GM18520 (cell line): ENCODE measurements at regions not wholly inside any gene's neighbourhood (a gene's known extent, or its start where the extent isn't known, plus 50 kb on each side); places are given as distances from the start of the nearest gene placed in this dataset.

Experiments
- ATAC-seq: cut with Tn5 transposase; IDR thresholded peaks from one replicate; pipeline ENCODE4 v1.9.1; 2021; ENCODE audit not compliant: unreplicated experiment

- no peak for ATAC-seq
Observed at GRCh38 chr4:176504118-176504517, 184.4 kb downstream of the SPCS3 start.

GRCh38 chr4:176507845-176508533 is 188.2 kb downstream of the SPCS3 start:
- no peak for ATAC-seq

DNA sequence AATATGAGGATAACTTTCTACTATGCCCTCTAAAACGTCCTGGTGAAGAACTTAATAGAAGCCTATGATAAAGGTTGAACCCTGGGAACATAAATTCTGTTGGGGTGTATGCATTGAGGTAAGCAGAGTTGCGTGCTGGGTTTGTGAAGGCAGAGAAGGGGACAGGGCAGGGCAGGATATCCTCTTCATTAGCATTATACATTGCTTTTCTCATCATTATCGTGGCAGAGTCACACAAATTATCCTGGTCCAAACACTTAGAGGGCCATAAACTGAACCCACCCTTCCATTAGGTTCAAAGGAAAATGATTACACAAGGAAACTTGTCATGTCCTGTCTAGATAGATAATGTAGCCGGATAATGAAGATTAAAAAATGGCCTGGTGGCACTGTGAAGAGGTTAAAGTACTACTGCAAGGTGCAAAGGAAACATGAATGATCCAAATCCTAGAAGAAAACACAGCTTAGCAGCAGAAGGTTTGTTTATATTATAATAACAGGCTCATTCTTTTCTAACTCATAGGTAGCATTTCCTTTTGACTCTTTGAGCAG is 189.1 kb downstream of the SPCS3 start:
- no peak for ATAC-seq

DNA sequence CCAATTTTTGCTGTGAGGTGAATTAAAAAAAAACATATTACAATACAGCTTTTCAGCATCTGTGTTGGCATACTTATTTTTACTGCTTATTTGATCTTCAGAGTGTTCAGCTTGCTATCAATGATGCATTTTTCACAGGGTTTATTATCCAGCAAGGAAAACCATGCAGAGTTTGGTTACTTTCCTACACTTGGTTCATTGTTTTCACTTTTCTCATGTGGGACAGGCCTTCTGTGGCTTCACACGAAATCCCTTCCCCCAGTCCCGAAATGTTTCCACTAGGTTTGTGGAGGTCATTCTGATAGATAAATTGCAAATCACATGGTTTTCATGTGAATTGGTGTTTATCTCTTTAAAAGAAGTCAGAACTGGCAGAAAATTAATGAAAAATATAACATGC is 205.8 kb downstream of the SPCS3 start:
- ATAC-seq: no peak

- no peak for ATAC-seq
Observed at GRCh38 chr4:176526704-176527103, 206.9 kb downstream of the SPCS3 start.

DNA sequence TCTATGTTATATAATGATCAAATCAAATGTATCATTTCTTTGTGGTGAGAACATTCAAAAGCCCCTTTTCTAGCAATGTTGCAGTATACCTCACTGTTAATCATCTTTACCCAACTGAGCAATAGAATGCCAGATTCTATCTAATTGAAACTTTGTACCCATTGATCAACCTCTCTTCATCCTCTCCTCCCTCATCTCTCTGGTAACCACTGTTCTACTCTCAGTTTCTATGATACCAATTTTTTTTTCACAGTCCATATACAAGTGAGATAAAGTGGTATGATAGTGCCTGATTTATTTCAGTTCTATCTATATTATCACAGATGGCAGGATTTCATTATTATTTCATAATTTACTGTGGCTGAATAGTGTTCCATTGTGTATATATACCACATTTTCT is 209.8 kb downstream of the SPCS3 start:
- ATAC-seq: no peak

GRCh38 chr4:176533159-176533558 is 213.4 kb downstream of the SPCS3 start:
- ATAC-seq: no peak

- ATAC-seq: no peak
Observed at GRCh38 chr4:176534566-176534965, 214.8 kb downstream of the SPCS3 start.

GRCh38 chr4:176538217-176538925 is 218.6 kb downstream of the SPCS3 start:
- ATAC-seq: no peak

- ATAC-seq: no peak
Observed at GRCh38 chr4:176539091-176539784, 219.5 kb downstream of the SPCS3 start.

DNA sequence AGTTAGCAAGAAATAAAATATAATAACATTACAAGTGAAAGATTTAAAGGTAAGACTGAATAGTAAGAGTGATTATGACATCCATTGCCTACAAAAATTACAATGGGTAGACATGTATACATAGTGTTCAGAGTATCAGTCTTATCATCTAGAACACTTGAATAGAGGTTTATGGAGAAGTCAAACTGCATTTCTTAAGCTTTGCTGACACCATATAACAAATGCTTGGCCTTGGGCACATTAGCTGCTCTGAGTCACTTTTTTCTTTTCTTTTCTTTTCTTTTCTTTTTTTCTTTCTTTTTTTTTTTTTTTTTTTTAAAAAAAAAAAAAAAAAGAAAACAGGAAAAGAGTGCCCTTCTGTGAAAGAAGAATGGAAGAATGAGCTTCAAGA is 220.0 kb downstream of the SPCS3 start:
- no peak for ATAC-seq

- no peak for ATAC-seq
Observed at GRCh38 chr4:176540814-176541213, 221.0 kb downstream of the SPCS3 start.

GRCh38 chr4:176545872-176546271 is 226.1 kb downstream of the SPCS3 start:
- ATAC-seq: no peak

- ATAC-seq: no peak
Observed at GRCh38 chr4:176546975-176547374, 227.2 kb downstream of the SPCS3 start.

GRCh38 chr4:176548571-176548970 is 228.8 kb downstream of the SPCS3 start:
- ATAC-seq: no peak

DNA sequence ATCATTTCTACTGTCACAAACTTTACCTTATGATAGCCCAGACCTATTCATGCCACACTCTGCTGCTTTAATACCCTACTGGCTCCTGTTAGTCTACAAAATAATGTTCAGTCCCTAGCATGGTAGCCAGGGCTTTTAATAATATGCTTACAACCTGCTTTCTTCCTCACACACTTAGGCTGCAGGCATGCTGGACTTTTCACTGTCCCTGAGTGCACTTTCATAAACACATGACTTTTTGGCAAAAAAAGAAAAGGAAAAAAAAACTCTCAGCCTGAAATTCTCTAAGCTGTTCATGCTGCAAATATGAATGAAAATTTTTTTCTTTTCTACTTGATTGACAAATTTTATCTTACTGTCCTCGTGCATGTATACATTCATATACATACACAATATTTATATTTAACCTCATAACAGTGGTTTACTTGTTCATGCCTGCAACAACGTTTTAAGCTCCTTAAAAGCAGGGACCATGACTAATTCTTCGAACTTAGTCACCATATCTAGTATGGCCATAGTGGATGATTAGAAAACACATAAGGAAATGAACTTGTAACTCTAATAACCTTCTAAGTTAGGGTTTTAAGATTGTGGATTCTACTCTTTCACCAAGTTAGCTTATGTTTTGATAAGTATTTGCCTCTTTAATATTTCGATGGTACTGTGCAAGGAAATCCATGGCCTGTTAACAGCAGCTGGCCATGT is 229.5 kb downstream of the SPCS3 start:
- ATAC-seq: no peak

- no peak for ATAC-seq
Observed at GRCh38 chr4:176558661-176559060, 234.1 kb downstream of the VEGFC start.

DNA sequence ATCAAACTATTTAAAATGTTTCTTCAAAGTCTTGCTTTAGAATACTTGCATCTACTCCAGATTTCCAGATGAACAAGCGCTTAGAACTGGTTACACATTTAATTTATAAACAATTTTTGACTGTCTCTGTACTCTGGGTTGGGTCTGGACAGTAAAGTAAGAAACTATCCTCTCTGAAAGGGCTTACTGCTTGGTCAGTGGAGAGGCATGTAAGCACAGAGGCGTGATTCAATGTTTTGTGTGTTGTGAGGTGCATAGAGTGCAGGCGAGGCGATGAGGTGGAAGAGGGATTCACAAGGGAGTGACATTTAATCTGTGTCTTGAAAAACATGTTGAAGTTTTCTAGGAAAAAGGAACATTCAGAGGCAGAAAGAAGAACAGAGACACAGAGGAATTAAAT is 231.4 kb downstream of the VEGFC start:
- ATAC-seq: no peak

- ATAC-seq: no peak
Observed at GRCh38 chr4:176563591-176563990, 229.1 kb downstream of the VEGFC start.

- no peak for ATAC-seq
Observed at GRCh38 chr4:176565049-176565448, 227.7 kb downstream of the VEGFC start.

- no peak for ATAC-seq
Observed at GRCh38 chr4:176566769-176567168, 226.0 kb downstream of the VEGFC start.
